Right lobe of liver (tissue), 4 donors: ENCODE measurements at regions not wholly inside any gene's neighbourhood (a gene's known extent, or its start where the extent isn't known, plus 50 kb on each side); places are given as distances from the start of the nearest gene placed in this dataset.

Experiments
- POLR2A ChIP-seq: fragments of 450-650 bp; IDR thresholded peaks from one replicate; pipeline ENCODE4 v1.6.1; 2017; ENCODE audit warnings: antibody characterized with exemption, mild to moderate bottlenecking
- TF ChIP-seq, protein P1 (sequence below), 4 donors: fragments of 200-600 bp in 3 of 4; fragments of 450-650 bp in 1 of 4; IDR thresholded peaks; one replicate each; pipeline versions ENCODE4 v1.5.1 to v1.8.0; 2016 to 2022; ENCODE audit warnings: antibody characterized with exemption in 4 of 4, mild to moderate bottlenecking in 2 of 4
- donor health status: DM: no; HTN: no; CAD: no.
- donor health status: DM: no; HTN: no; CAD: no.
- donor health status: DM: no; HTN: yes; CAD: no.

- TF ChIP-seq, protein P1, sequence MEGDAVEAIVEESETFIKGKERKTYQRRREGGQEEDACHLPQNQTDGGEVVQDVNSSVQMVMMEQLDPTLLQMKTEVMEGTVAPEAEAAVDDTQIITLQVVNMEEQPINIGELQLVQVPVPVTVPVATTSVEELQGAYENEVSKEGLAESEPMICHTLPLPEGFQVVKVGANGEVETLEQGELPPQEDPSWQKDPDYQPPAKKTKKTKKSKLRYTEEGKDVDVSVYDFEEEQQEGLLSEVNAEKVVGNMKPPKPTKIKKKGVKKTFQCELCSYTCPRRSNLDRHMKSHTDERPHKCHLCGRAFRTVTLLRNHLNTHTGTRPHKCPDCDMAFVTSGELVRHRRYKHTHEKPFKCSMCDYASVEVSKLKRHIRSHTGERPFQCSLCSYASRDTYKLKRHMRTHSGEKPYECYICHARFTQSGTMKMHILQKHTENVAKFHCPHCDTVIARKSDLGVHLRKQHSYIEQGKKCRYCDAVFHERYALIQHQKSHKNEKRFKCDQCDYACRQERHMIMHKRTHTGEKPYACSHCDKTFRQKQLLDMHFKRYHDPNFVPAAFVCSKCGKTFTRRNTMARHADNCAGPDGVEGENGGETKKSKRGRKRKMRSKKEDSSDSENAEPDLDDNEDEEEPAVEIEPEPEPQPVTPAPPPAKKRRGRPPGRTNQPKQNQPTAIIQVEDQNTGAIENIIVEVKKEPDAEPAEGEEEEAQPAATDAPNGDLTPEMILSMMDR (IDR thresholded peaks at IDR 0.05): no peak
- no peak for TF ChIP-seq POLR2A
Observed at GRCh38 chr12:88716240-88716639, 136.0 kb upstream of the KITLG start.
